ENCODE measurements at regions not wholly inside any gene's neighbourhood (a gene's known extent, or its start where the extent isn't known, plus 50 kb on each side); places are given as distances from the start of the nearest gene placed in this dataset.
"Not testable (repeated sequence)": the region's sequence is repeated elsewhere in the genome, so short reads cannot be mapped to it uniquely, and the experiment has no call there.

DNA sequence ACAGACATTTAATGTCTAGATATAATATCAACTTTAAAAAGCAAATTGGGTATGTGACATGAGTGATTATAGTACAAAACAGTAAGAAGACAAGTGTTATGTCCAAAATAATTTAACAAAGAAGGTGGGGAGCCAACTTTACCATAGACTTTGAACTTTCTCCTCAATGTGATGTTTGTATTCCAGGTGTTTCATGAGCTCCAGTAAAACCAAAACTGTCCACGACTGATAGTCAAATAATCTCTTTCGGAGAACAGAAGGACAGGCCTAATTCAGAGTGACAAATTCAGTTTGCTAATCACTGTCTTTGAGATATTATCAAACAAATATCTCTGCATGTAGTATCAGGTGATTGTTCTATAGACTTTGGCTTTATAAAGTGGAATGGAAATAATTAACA lies 1112.6 kb downstream of the SLC6A15 start:
- DNase-seq = no peak

DNA sequence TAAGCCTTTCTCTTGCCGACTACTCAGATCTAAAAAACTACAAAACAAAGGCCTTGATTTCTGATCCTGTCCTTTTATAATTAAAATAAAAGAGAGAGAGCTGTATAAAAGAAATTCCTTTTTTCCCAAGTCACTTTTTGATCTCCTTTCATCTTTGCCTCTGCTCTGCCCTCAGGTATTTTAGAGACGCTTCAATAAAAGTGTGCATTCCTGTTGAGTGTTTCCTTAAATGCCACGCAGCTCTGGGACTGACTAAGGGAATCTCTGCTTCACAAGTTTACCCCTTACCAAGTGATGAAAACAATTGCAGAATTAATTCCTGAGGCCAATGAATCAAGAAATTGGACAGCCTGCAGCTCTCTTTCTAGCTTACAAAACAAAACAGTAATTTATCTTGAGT lies 1109.8 kb downstream of the TMTC2 start:
- DNase-seq = no peak

DNA sequence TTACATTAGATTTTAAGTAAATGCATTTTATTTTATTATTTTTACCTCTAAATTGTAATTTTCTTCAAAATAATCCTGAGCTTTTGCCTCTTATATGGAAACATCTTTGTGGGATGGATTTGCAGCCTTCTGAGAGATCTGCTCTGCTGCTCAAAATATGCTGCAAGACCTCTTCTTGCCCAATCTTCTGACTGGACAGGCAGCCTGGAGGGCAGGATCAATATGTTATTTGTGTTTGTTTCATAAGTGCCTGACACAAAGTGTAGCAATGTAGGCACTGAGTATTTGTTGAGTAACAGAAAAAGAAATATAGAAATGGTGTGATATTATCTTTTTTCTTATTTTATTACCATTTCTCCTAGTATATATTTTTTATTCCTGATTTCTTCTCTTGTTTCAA lies 1106.9 kb downstream of the TMTC2 start:
- no peak for DNase-seq

DNA sequence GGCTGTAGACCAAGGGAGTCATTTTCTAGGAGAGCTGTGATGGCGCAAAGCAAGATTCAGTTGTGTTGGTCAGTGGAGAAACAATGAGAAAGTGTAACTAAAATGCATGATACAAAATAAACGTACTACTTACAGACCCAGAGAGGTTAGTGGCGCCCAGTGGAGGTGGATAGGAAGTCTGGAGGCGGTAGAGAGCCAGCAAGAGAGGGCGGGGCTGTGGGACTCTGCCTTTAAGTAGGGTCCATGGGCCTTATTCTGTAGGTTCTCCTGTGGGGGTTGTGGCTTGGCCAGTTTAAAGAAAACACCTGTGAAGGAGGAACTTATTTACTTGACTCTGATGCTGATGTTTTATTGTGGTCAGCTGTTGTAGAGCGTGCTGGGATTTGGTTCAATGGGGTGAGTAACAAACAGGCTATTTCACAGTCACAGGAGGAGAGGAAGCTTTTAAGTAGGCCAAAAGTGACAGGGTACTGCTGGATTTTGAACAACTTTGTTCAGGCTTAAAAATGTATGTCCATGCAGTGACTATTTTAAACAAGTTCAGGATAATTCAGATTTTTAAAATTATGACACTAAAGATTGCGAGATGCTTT lies 1097.7 kb downstream of the TMTC2 start:
- no peak for DNase-seq

DNA sequence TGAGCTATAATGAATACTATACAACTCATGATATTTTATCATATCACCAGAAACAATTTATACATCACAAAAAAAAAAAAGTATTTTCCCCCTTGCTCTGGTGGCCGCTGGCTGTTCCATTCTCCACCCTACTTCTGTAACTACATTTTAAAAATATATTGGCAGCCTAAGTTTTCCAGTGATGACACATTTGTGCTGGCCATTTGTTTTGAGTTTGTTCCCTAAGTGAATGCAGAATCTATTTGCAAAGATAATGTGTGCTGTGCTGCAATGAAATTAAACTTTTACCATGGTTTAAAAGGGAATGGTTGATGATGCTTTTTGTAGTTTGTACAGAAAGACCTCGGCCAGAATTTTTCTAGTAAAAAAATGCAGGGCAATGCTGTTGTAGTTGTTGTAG lies 1092.8 kb downstream of the TMTC2 start:
- DNase-seq = no peak

DNA sequence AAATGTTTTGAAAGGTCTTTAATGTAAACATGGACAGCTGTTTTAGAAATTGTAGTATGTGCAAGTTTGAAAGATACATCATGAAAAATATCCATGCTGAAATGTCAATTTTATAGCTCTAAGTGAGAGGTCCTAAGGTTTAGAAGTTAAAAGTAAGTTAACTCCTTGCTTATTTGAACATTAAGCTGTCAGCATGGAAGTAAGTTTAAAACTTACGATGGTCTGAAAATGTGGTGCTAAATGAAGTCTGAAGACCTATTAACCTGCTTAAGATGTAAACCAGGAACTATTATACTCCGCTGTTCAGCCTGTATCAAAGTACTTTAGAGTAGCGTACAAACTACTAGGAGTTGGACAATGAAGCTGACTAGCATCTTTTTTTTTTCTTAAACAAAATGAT lies 1082.4 kb downstream of the TMTC2 start:
- DNase-seq = no peak

DNA sequence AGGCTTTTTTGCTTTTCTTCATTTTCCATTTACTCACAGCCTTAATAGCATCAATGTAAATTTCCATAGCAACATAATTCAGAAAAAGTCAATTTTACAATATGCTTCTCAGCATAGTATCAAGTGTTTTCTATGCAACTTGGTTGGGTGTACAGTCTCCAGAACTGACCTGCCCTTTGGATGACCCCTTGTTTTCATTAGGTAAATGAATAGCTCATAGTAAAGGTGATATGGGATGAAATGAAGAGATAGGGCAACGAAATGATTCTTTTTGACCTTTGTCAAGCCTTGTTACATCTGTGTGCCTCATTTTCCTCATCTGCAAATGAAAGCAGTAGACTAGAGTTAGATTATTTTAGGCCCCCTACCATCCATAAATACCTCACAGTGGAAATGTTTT lies 1081.0 kb downstream of the TMTC2 start:
- DNase-seq = no peak

DNA sequence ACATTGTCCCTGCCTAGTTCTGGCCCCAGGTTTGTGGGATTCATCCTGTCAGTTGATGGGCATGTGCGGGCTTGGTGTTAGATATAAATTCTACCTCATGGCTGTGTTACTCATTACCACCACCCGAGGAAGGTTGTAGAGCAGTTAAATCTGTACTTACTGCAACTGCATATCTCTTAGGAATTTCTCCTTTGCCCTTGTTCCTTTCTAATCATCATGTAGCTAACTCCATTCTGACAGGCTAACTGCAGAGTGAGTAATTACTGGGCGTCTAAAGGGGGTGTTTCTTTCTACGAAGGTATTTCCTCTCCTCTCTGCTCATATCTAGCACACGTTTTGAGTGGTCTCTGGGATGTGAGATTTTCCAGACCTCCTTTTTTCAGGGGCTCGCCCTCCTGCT lies 1076.7 kb downstream of the TMTC2 start:
- no peak for DNase-seq

DNA sequence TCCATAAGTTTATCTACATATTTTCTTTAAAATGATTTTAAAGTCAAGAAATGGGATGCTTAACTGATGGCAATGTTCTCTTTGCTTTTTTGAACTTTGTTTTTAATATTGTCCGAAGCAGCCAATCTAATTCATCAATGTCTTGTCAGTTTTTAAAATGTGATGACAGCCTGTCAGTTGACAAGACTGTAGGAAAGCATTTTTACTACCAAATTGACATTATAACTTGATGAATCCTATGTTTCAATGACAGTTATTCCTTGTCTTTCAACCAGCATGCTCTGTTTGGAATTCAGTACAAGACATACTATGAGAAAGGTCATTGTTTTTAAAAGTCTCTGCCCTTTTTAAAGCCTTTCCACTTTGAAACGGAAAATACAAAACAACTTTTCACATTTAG lies 1073.2 kb downstream of the TMTC2 start:
- no peak for DNase-seq

DNA sequence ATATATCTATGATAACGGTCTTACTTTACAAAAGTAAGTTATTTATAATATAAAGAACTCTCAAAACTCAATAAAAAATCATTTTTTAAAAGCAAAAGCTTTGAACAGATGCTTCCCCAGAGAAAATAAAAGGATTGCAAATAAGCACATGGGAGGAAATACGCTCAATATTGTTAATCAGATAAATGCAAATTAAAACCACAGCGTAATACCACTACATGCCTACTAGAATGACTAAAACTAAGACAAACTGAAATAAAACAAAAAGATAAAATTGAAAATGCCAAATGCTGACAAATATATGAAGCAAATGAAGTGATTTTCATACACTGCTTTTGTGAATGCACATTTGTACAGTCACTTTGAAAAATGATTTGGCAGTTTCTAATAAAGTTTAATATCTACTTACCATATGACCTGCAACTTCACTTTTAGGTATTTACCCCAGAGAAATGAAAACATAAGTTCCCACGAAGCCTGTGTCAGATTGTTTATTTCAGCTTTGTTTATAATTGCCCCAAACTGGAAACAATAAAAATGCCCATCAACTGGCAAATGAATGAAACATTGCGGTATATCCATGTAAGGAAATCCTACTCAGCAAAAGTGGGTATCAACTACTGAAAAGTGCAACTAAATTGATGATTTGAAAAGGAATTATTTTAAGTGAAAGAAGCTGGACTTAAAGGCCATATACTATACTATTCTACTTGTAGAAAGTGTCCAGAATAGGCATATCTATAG lies 1072.4 kb downstream of the TMTC2 start:
- DNase-seq = no peak

DNA sequence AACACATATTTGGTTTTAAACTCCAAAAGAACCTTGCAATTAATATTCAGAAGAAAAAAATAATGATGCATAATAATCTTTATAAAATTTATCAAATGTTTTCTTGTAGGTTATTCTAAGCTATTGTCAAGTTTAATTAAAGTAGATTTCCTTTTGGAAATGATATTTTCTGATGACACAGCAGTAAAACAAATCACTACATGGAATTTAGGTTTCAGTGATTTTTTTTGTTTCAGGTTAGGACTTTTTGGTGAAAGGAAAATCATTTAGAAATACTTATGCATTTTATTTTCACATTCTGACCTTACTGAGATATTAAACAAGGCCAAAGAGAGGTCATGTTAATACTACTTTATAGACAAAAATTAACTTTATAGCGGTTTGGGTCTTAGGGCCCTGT lies 1067.2 kb downstream of the TMTC2 start:
- no peak for DNase-seq

DNA sequence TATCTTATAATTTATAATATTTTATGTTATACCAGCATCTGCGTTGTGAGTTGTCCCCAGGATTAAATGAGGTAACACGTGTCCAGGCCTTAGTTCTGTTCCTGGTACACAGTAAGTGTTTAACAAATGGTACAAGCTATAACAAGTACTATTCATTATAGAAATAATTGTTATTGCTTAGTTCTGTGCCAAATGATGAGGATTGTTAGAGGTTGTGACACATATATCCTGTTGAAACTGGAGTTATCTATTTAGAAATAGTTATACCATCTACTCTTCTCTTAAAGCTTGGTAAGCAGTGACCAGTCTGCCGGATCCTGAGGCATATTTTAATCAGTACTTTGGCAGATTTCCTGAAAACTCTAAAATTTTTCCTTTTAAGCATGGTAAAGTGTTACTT lies 1066.5 kb downstream of the TMTC2 start:
- DNase-seq = no peak

DNA sequence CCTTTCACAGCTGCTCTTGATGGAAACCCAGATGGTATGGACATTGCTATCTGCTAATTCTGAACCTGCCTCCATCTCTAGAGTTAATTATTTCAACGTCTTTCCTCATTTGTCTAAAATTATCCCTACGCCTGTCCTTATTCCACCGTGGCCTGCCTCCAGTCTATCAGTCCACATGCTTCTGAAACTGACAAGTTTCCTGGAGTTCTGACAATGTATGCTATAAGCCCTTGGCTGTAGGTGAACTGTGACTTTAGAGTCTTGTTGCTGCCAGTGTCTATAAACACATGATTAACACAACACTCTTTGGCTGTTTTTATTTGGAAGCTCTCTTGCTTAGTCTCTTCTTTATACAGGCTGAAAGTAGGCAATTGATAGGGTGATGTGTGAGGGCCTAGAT lies 1052.9 kb downstream of the TMTC2 start:
- no peak for DNase-seq

DNA sequence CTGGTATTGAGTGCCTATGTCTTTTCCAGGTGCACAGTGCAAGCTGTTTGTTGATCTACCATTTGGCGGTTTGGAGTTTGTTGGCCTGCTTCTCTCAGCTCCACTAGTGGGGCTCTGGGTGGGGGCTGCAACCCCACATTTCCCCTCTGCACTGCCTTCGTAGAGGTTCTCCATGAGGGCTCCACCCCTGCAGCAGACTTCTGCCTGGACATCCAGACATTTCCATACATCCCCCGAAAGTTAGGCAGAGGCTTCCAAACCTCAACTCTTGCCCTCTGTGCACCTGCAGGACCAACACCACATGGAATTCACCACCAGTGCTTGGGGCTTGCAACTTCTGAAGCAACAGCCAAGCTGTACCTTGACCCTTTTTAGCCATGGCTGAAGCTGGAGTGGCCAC lies 1024.1 kb downstream of the TMTC2 start:
- DNase-seq = no peak

DNA sequence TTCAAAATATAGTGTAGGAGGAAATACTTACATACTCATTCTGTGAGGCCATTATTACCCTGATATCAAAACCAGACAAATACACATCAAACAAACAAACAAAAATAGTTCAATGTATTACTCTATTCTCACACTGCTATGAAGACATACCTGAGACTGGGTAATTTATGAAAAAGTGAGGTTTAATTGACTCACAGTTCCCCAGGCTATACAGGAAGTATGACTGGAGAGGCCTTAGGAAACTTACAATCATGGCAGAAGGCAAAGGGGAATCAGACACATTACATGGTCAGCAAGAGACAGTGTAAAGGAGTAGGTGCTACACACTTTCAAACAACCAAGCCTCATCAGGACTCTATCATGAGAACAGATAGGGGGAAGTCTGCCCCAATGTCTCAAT lies 1023.2 kb downstream of the TMTC2 start:
- no peak for DNase-seq

DNA sequence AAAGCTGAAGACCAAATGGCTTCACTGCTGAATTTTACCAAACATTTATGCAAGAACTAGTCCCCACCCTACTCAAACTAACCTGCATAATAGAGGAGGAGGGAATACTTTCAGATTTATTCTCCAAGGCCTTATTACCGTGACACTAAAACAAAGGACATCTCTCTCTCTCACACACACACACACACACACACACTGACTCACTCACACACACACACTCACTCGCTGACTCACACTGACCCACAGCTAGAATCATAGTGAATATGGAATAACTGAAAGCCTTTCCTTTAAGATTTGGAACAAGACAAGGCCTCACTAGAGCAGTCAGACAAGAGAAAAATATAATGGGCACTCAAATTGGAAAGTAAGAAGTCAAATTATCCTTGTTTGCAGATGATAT lies 1014.1 kb downstream of the TMTC2 start:
- no peak for DNase-seq

DNA sequence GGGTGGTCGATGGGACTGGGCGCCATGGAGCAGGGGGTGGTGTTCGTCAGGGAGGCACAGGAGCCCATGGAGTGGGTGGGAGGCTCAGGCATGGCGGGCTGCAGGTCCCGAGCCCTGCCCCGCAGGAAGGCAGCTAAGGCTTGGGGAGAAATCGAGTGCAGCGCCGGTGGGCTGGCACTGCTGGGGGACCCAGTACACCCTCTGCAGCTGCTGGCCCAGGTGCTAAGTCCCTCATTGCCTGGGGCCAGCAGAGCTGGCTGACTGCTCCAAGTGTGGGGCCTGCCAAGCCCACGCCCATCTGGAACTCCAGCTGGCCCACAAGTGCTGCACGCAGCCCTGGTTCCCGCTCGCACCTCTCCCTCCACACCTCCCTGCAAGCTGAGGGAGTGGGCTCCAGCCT lies 1009.6 kb downstream of the TMTC2 start:
- DNase-seq = not testable (repeated sequence)

DNA sequence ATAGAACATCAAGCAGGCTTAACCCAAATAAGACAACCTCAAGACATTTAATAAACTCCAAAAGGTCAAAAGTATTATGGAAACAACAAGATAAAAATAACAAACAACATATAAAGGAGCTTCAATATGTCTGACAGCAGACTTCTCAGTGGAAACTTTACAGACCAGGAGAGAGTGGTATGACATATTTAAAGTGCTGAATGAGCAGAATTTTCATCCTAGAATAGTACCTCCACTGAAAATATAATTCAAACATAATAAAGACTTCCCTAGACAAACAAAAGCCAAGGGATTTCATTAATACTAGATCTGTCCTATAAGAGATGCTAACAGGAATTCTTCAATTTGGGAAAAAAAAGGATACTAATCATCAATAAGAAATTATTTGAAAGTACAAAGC lies 1005.0 kb downstream of the TMTC2 start:
- DNase-seq = no peak

DNA sequence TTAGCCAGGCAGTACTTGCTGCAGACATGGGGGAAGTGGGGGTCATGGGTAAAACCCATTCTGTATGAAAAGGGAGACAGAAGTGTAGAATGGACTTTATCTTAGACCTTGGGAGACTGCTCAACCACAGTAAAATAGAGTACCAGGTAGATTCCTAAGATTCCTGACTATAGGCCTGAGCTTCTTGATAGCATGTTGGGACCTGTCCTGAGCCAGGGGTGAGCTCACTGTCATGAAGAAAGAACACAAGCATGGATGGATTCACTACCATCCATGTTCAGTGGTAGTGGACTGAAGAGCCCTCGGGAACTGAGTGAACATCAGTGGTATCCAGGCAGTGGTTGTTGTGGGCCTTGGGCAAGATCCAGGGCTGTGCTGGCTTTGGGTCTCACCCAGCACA lies 1003.8 kb downstream of the TMTC2 start:
- DNase-seq = no peak

DNA sequence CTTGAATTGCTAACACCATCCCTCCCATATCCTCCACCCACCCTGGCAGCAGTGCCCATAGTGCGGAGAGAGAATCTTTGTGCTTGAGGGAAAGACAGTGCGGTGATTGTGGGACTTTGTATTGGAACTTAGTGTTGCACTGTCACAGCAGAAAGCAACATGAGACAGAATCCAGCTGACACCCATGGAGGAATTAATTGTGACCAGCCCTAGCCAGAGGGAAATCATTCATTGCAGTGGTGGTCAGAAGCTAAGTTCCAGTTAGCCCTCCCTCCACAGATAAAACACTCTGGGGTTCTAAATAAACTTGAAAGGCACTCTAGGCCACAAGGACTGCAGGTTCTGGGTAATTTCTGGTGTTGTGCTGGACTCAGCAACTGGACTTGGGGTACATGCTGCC lies 1002.6 kb downstream of the TMTC2 start:
- DNase-seq = no peak

DNA sequence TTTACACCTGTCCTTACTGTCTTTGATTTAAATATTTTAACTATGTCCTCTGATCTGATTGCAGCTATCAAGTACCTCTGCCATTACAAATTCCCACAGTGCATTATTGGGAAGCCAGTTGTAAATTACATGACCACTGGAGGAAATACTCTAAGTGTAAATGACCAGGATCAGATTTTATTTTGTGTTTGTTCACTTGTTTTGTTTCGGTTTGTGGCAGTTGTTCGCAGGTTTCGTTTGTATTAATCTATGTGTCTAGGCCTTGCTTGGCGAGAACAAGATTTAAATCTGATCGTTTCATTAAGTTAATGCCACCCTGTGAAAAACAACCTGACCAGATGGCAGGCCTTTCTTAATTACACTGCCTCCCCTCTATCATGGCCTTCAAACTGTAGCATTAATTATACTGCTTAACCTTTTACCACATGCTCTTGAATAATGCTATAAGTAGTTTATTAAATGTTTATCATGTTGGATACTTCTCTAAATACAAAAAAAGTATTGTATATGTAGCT lies 990.1 kb downstream of the TMTC2 start:
- no peak for DNase-seq

DNA sequence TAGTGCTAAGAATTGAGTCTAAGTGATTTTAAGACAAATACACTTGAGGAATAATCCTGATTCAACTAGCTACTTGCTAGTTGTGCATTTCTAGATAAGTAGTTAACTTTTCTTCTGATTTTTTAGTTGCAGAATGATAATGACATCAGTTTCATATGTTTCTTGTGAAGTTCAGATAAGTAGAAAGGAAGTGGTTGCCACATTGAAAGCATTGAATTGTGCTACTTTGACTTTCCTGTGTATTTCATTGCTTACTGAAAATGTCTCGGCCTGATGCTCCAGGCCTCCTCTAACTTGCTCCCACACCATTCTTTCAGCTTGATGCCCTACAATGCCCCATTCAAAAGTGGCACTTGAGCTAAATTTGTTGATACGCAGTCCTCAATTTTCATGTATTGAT lies 980.0 kb downstream of the TMTC2 start:
- DNase-seq = no peak

DNA sequence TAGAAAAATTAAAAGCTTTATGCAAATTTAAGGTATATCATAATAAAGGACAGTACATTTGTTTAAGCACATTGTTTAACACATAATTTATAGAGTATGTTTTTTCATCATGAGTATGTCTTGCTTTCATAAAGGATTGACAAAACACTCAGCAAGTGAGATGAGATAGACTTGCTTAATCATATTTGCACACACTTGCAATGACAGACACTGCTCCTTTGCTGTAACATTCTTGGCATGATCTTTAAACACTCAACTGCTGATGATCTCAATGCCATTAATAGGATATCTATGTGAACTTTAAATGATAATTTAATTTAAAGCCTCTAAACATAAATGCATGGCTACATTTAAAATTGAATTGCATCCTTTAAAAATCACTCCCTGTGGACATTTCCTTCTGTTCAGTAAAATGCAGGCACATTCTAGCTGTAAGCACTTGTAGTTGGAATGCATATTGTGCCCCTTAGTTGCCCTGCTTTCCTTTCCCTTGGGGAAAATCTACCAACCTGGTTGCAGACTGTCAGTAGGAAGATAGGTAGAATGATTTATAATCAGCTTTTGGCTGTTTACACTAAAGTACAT lies 979.0 kb downstream of the TMTC2 start:
- no peak for DNase-seq

DNA sequence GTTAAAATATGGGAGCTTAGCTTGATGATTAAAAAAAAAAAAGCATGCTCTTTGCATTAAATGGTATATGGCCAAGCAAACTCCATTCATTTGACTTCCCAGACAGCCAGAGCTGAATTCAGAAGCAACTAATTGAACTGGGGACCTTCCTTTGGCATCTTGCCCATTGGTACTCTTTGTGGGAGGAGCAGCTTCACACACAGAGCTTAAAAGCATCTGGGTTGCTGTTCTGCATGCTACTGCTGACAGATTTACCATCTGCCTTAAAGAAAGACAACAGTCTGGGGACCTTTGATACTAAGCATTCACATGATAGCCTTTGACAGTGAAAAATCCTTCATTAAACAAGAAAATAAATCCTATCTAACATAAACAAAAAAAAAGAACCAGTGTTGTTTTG lies 977.9 kb downstream of the TMTC2 start:
- peak; percentile 77 for DNase-seq
